ENCODE measurements at regions not wholly inside any gene's neighbourhood (a gene's known extent, or its start where the extent isn't known, plus 50 kb on each side); places are given as distances from the start of the nearest gene placed in this dataset.
A peak's percentile ranks its signal among the peaks of the same experiment; 100 is the strongest.

DNA sequence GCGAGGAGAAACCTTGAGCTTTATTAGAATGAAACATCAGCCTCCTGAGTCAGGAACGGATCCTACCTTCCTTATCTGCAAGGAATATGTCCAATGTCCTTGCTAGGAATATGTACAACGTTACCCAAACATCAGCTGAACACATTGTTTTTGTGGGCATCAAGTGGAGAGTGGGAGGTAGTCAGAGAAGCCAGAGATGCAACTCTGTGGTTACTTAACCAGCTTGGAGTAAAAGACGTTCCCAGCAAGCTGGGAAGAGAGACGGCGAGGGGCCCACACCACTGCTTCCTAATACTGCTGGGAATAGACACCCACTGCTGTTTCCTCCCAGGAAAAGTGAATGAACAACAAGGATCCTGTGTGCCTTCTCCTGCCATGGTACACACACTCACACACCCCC lies 64.3 kb downstream of the PABIR2 start:
- no peak overlapping the region for H2AFZ ChIP-seq (ENCODE audit: low read length)
- TF ChIP-seq, protein P1, sequence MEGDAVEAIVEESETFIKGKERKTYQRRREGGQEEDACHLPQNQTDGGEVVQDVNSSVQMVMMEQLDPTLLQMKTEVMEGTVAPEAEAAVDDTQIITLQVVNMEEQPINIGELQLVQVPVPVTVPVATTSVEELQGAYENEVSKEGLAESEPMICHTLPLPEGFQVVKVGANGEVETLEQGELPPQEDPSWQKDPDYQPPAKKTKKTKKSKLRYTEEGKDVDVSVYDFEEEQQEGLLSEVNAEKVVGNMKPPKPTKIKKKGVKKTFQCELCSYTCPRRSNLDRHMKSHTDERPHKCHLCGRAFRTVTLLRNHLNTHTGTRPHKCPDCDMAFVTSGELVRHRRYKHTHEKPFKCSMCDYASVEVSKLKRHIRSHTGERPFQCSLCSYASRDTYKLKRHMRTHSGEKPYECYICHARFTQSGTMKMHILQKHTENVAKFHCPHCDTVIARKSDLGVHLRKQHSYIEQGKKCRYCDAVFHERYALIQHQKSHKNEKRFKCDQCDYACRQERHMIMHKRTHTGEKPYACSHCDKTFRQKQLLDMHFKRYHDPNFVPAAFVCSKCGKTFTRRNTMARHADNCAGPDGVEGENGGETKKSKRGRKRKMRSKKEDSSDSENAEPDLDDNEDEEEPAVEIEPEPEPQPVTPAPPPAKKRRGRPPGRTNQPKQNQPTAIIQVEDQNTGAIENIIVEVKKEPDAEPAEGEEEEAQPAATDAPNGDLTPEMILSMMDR (conservative IDR thresholded peaks at IDR 0.05; ENCODE audit: low read length) = no peak
- TF ChIP-seq EZH2phosphoT487 (IDR thresholded peaks at IDR 0.05; ENCODE audit: borderline replicate concordance, low read depth, low read length) = no peak
- ChIA-PET POLR2A (no interaction called here), CTCF (ENCODE audit: unreplicated experiment) (no interaction called here)
- H3K27ac ChIP-seq (ENCODE audit: low read depth, low read length, poor library complexity, severe bottlenecking) = no peak overlapping the region
- H3K36me3 ChIP-seq (ENCODE audit: insufficient read depth, low read length) = no peaks in the 10 kb centered on the region
- no peak for DNase-seq (ENCODE audit: low spot score)
- no peaks in the 10 kb centered on the region for H3K9me3 ChIP-seq (ENCODE audit: low read length)
- intact Hi-C loops (cut with micrococcal nuclease; ENCODE audit: unreplicated experiment) = no loop called here
- H3K4me3 ChIP-seq (ENCODE audit: low read depth, low read length, poor library complexity, severe bottlenecking) = no peak overlapping the region
- H3K4me1 ChIP-seq (ENCODE audit: insufficient read depth, low read length, poor library complexity, severe bottlenecking) = no peaks in the 10 kb centered on the region
- no peaks in the 10 kb centered on the region for H3K9me2 ChIP-seq (ENCODE audit: insufficient read depth, low read length)
- no peaks in the 10 kb centered on the region for H4K20me1 ChIP-seq (ENCODE audit: insufficient read depth, low read length)
- no TSS peak for BruUV-seq (replicated peaks)
- H3K4me2 ChIP-seq (ENCODE audit: low read length) = no peak overlapping the region
- H3K79me2 ChIP-seq (ENCODE audit: insufficient read depth, low read depth, low read length) = no peaks in the 10 kb centered on the region

DNA sequence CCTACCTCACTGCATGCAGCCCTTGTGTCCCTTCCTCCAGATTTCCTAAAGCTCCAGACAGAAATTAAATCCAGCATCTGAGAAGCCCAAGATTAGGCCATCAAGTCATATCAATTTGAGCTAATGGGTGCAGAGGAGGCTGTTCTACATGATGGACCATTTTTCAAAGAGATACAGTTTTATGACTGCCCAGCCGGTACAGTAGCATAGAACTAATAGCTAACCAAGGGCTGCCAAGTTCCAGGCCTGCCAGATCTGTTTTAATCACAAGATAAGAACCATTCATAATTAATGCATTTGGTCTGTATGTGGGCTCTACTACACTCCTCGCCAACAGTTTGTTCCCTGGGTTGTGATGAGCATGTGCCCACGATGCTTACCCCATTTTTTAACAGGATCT lies 64.9 kb downstream of the PABIR2 start:
- H2AFZ ChIP-seq (ENCODE audit: low read length) = no peak overlapping the region
- BruUV-seq (replicated peaks) = no TSS peak
- H3K36me3 ChIP-seq (ENCODE audit: insufficient read depth, low read length) = no peaks in the 10 kb centered on the region
- H3K27ac ChIP-seq (ENCODE audit: low read depth, low read length, poor library complexity, severe bottlenecking) = no peak overlapping the region
- H3K9me3 ChIP-seq (ENCODE audit: low read length) = no peaks in the 10 kb centered on the region
- POLR2A ChIA-PET = no interaction called here
- H3K4me2 ChIP-seq (ENCODE audit: low read length) = no peak overlapping the region
- no peaks in the 10 kb centered on the region for H3K79me2 ChIP-seq (ENCODE audit: insufficient read depth, low read depth, low read length)
- no peaks in the 10 kb centered on the region for H3K4me1 ChIP-seq (ENCODE audit: insufficient read depth, low read length, poor library complexity, severe bottlenecking)
- H3K9me2 ChIP-seq (ENCODE audit: insufficient read depth, low read length) = no peaks in the 10 kb centered on the region
- CTCF ChIA-PET (ENCODE audit: unreplicated experiment) = no interaction called here
- no peaks in the 10 kb centered on the region for H4K20me1 ChIP-seq (ENCODE audit: insufficient read depth, low read length)
- no peak for TF ChIP-seq EZH2phosphoT487 (IDR thresholded peaks at IDR 0.05; ENCODE audit: borderline replicate concordance, low read depth, low read length)
- TF ChIP-seq, protein P1 (conservative IDR thresholded peaks at IDR 0.05; ENCODE audit: low read length) = no peak
- intact Hi-C loops (cut with micrococcal nuclease; ENCODE audit: unreplicated experiment) = no loop called here
- DNase-seq (ENCODE audit: low spot score) = no peak
- H3K4me3 ChIP-seq (ENCODE audit: low read depth, low read length, poor library complexity, severe bottlenecking) = no peak overlapping the region

DNA sequence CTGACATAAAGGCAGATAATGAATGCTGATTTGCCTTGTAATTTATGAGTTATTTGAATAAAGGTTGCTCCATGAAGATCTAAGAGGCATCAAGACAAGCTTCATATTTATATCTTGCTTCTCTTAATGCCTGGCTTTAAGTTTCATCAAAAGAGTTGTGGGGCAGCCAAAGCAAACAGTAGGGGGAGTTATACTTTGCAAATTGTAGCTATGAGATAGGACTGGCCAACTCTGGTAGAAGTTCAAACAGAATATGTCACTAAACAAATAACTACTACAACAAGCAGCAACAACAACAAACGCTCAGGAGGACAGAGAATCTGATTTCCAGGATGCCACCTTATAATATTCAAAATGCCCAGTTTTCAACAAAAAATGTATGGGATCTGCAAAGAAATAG lies 69.1 kb upstream of the PLAC1 start:
- no TSS peak for BruUV-seq (replicated peaks)
- Histone ChIP-seq H3K36me3 (ENCODE audit: insufficient read depth, low read length) (no peaks in the 10 kb centered on the region), H3K27ac (ENCODE audit: low read depth, low read length, poor library complexity, severe bottlenecking) (no peak overlapping the region), H2AFZ (ENCODE audit: low read length) (no peak overlapping the region), H3K9me3 (ENCODE audit: low read length) (no peaks in the 10 kb centered on the region), H3K9me2 (ENCODE audit: insufficient read depth, low read length) (no peaks in the 10 kb centered on the region), H3K4me3 (ENCODE audit: low read depth, low read length, poor library complexity, severe bottlenecking) (no peak overlapping the region), H3K79me2 (ENCODE audit: insufficient read depth, low read depth, low read length) (no peaks in the 10 kb centered on the region), H4K20me1 (ENCODE audit: insufficient read depth, low read length) (no peaks in the 10 kb centered on the region), H3K4me1 (ENCODE audit: insufficient read depth, low read length, poor library complexity, severe bottlenecking) (no peaks in the 10 kb centered on the region), H3K4me2 (ENCODE audit: low read length) (no peak overlapping the region)
- no peak for DNase-seq (ENCODE audit: low spot score)
- TF ChIP-seq EZH2phosphoT487 (IDR thresholded peaks at IDR 0.05; ENCODE audit: borderline replicate concordance, low read depth, low read length) = no peak
- TF ChIP-seq, protein P1 (conservative IDR thresholded peaks at IDR 0.05; ENCODE audit: low read length) = 0 out of 2 replicates have a peak, but pooled peaks have one; percentile 39
- intact Hi-C loops (cut with micrococcal nuclease; ENCODE audit: unreplicated experiment) = no loop called here
- ChIA-PET POLR2A (interaction anchor here (0.6 kb wide), 1 partner anchor 109 kb away, joined by 3 read pairs; no protein-coding TSS in a partner anchor), CTCF (ENCODE audit: unreplicated experiment) (no interaction called here)

All from OCI-LY7 (cell line).